ENCODE measurements at regions not wholly inside any gene's neighbourhood (a gene's known extent, or its start where the extent isn't known, plus 50 kb on each side); places are given as distances from the start of the nearest gene placed in this dataset.

GRCh38 chr7:122211362-122211761 lies 67.3 kb upstream of the AASS start:
- no peaks in the 10 kb centered on the region for H3K36me3 ChIP-seq (ENCODE audit: control insufficient read depth, insufficient read depth, low read length)
- no peak for TF ChIP-seq CTCF (IDR thresholded peaks at IDR 0.05; ENCODE audit: insufficient read depth, low read length, poor library complexity, severe bottlenecking)
- DNase-seq (ENCODE audit: extremely low read depth, insufficient read length): no peak
- H3K4me3 ChIP-seq (replicated peaks; ENCODE audit: low read depth, low read length): no peak overlapping the region
- H3K27me3 ChIP-seq (replicated peaks; ENCODE audit: control insufficient read depth, insufficient read depth, low read length): no peaks in the 10 kb centered on the region

GRCh38 chr7:122206985-122207384 lies 62.9 kb upstream of the AASS start:
- H3K36me3 ChIP-seq (ENCODE audit: control insufficient read depth, insufficient read depth, low read length): no peaks in the 10 kb centered on the region
- no peak for DNase-seq (ENCODE audit: extremely low read depth, insufficient read length)
- no peaks in the 10 kb centered on the region for H3K27me3 ChIP-seq (replicated peaks; ENCODE audit: control insufficient read depth, insufficient read depth, low read length)
- no peak overlapping the region for H3K4me3 ChIP-seq (replicated peaks; ENCODE audit: low read depth, low read length)
- TF ChIP-seq CTCF (IDR thresholded peaks at IDR 0.05; ENCODE audit: insufficient read depth, low read length, poor library complexity, severe bottlenecking): no peak

GRCh38 chr7:122203814-122204213 lies 59.8 kb upstream of the AASS start:
- TF ChIP-seq CTCF (IDR thresholded peaks at IDR 0.05; ENCODE audit: insufficient read depth, low read length, poor library complexity, severe bottlenecking): no peak
- DNase-seq (ENCODE audit: extremely low read depth, insufficient read length): no peak
- H3K27me3 ChIP-seq (replicated peaks; ENCODE audit: control insufficient read depth, insufficient read depth, low read length): no peaks in the 10 kb centered on the region
- no peak overlapping the region for H3K4me3 ChIP-seq (replicated peaks; ENCODE audit: low read depth, low read length)
- no peaks in the 10 kb centered on the region for H3K36me3 ChIP-seq (ENCODE audit: control insufficient read depth, insufficient read depth, low read length)

GRCh38 chr7:122200888-122201287 lies 56.8 kb upstream of the AASS start:
- H3K4me3 ChIP-seq (replicated peaks; ENCODE audit: low read depth, low read length): no peak overlapping the region
- H3K27me3 ChIP-seq (replicated peaks; ENCODE audit: control insufficient read depth, insufficient read depth, low read length): no peaks in the 10 kb centered on the region
- no peaks in the 10 kb centered on the region for H3K36me3 ChIP-seq (ENCODE audit: control insufficient read depth, insufficient read depth, low read length)
- TF ChIP-seq CTCF (IDR thresholded peaks at IDR 0.05; ENCODE audit: insufficient read depth, low read length, poor library complexity, severe bottlenecking): no peak
- DNase-seq (ENCODE audit: extremely low read depth, insufficient read length): no peak

GRCh38 chr7:122199171-122199570 lies 55.1 kb upstream of the AASS start:
- H3K36me3 ChIP-seq (ENCODE audit: control insufficient read depth, insufficient read depth, low read length): no peaks in the 10 kb centered on the region
- H3K4me3 ChIP-seq (replicated peaks; ENCODE audit: low read depth, low read length): no peak overlapping the region
- no peak for TF ChIP-seq CTCF (IDR thresholded peaks at IDR 0.05; ENCODE audit: insufficient read depth, low read length, poor library complexity, severe bottlenecking)
- no peaks in the 10 kb centered on the region for H3K27me3 ChIP-seq (replicated peaks; ENCODE audit: control insufficient read depth, insufficient read depth, low read length)
- DNase-seq (ENCODE audit: extremely low read depth, insufficient read length): no peak

- Histone ChIP-seq H3K36me3 (ENCODE audit: control insufficient read depth, insufficient read depth, low read length) (no peaks in the 10 kb centered on the region), H3K4me3 (replicated peaks; ENCODE audit: low read depth, low read length) (no peak overlapping the region), H3K27me3 (replicated peaks; ENCODE audit: control insufficient read depth, insufficient read depth, low read length) (no peaks in the 10 kb centered on the region)
- DNase-seq (ENCODE audit: extremely low read depth, insufficient read length): no peak
- TF ChIP-seq CTCF (IDR thresholded peaks at IDR 0.05; ENCODE audit: insufficient read depth, low read length, poor library complexity, severe bottlenecking): no peak
Observed at GRCh38 chr7:122198581-122198980, 54.5 kb upstream of the AASS start.

All from GM06990 (cell line).